ENCODE measurements at regions not wholly inside any gene's neighbourhood (a gene's known extent, or its start where the extent isn't known, plus 50 kb on each side); places are given as distances from the start of the nearest gene placed in this dataset.
"Not testable (repeated sequence)": the region's sequence is repeated elsewhere in the genome, so short reads cannot be mapped to it uniquely, and the experiment has no call there.

DNA sequence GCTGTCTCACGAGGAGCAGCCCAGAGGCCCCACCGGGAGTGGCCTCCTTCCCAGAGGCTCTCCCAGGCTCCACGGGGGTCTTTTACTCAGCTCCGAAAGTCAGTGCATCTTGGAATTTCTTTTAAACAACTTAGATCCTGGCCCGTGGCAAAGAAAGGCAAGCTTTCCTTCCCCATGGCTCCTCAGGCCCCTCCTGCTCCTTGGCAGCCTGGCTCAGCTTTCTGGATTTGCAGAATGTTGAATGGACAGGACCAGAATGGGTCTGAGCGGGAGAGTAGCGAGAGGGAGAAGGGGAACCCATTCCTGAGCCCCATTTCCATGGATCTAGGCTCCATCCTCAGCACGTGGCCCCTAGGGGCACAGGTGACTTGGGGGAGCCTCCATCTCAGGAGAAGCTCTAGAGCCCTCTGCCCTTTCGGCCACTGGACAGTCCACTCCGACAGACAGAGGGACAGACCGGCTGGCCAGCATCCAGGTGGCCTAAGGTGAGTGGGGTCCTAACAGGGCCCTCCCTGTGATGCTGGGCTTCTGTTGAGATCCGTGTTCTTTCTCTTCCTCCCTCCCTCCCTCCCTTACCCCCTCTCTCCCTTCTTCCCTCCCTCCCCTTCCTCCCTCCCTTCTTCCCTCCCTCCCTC, 173.9 kb upstream of the PPP1R26 start:
- 74% methylated on average over 4 to 6 of the region's 12 CpGs for WGBS, 2 donors (ENCODE audit: low coverage in 1 of 2)
- Histone ChIP-seq H3K27ac (no peak overlapping the region), H3K36me3 (no peaks in the 10 kb centered on the region), H3K4me3 (no peak overlapping the region), H3K4me1 (no peaks in the 10 kb centered on the region), H3K27me3 (peaks cover 71% of the 10 kb centered on the region), H3K9me3 (no peaks in the 10 kb centered on the region)
- ATAC-seq: no peak
- no peak for TF ChIP-seq EP300 (IDR thresholded peaks at IDR 0.05)
- TF ChIP-seq POLR2A (IDR thresholded peaks at IDR 0.05): no peak
- no peak for TF ChIP-seq POLR2AphosphoS5 (IDR thresholded peaks at IDR 0.05)
- TF ChIP-seq, protein P1, sequence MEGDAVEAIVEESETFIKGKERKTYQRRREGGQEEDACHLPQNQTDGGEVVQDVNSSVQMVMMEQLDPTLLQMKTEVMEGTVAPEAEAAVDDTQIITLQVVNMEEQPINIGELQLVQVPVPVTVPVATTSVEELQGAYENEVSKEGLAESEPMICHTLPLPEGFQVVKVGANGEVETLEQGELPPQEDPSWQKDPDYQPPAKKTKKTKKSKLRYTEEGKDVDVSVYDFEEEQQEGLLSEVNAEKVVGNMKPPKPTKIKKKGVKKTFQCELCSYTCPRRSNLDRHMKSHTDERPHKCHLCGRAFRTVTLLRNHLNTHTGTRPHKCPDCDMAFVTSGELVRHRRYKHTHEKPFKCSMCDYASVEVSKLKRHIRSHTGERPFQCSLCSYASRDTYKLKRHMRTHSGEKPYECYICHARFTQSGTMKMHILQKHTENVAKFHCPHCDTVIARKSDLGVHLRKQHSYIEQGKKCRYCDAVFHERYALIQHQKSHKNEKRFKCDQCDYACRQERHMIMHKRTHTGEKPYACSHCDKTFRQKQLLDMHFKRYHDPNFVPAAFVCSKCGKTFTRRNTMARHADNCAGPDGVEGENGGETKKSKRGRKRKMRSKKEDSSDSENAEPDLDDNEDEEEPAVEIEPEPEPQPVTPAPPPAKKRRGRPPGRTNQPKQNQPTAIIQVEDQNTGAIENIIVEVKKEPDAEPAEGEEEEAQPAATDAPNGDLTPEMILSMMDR (IDR thresholded peaks at IDR 0.05): no peak

DNA sequence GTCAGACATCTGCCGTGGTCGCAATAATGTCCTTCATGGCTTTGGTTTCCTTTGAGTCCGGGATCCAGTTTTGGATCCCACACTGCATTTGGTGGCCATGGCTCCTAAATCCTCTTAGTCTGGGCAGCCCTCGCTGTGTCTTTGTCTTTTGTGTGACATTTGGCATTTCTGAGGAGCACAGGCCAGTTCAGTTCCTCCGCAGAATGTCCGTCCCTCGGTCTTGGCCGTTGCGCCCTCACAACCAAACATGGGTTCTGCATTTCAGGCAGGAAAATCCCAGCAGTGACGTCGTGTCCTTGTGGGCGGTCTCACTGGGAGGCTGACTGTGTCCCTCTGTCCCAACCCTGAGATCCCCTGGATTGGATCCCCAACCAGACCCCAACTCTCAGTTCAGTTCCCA, 172.9 kb upstream of the PPP1R26 start:
- Histone ChIP-seq H3K4me3 (no peak overlapping the region), H3K36me3 (no peaks in the 10 kb centered on the region), H3K27ac (peak overlapping the region in 1 of 4 donors; percentile 2), H3K4me1 (no peaks in the 10 kb centered on the region), H3K9me3 (peaks cover 0 to 8% (median 0%) of the 10 kb centered on the region in 3 donors), H3K27me3 (peaks cover 70% of the 10 kb centered on the region)
- TF ChIP-seq POLR2AphosphoS5 (IDR thresholded peaks at IDR 0.05) (no peak), POLR2A (IDR thresholded peaks at IDR 0.05) (no peak), EP300 (IDR thresholded peaks at IDR 0.05) (no peak)
- TF ChIP-seq, protein P1 (IDR thresholded peaks at IDR 0.05): no peak
- WGBS, 2 donors (ENCODE audit: low coverage in 1 of 2): 55 to 66% methylated on average over 4 to 10 of the region's 12 CpGs
- no peak for ATAC-seq

DNA sequence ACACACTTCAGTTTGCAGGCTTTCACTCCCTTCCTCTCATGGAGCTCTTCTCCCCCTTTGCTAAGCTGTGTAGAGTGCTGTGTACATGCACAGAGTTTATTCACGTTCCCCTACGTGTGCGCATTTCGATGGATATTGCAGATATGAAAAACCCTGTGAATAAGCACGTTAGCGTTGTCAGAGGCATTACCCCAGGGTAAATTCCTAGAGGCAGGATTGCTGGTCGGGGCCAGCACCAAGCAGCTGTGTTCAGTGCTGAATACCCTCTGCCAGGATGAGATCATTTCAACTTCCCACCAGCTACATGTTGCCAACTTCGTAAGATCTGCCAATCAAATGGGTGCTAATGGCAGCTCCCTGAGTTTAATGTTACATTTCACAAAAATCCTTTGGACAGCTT, 172.3 kb upstream of the PPP1R26 start:
- H3K4me3 ChIP-seq: no peak overlapping the region
- peaks cover 65% of the 10 kb centered on the region for H3K27me3 ChIP-seq
- H3K9me3 ChIP-seq: peaks cover 0 to 14% (median 0%) of the 10 kb centered on the region in 3 donors
- no peak for ATAC-seq
- TF ChIP-seq, protein P1 (IDR thresholded peaks at IDR 0.05): no peak
- TF ChIP-seq POLR2AphosphoS5 (IDR thresholded peaks at IDR 0.05) (no peak), EP300 (IDR thresholded peaks at IDR 0.05) (no peak), POLR2A (IDR thresholded peaks at IDR 0.05) (no peak)
- no peaks in the 10 kb centered on the region for H3K36me3 ChIP-seq
- no peaks in the 10 kb centered on the region for H3K4me1 ChIP-seq
- peak overlapping the region in 1 of 4 donors; percentile 2 for H3K27ac ChIP-seq
- WGBS, 2 donors (ENCODE audit: low coverage in 1 of 2): 69% methylated on average over 4 to 8 of the region's 8 CpGs

DNA sequence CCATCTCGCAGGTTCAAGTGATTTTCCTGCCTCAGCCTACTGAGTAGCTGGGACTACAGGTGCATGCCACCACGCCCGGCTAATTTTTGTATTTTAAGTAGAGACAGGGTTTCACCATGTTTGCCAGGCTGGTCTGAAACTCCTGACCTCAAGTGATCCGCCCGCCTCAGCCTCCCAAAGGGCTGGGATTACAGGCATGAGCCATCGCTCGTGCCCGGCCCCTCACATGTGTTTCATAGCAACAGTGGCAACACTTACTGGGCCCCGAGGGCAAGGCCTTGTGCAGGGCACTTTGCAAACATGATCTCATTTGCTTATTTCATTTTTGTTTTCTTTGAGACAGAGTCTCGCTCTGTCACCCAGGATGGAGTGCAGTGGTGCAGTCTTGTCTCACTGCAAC, 171.7 kb upstream of the PPP1R26 start:
- not testable (repeated sequence) for H3K4me3 ChIP-seq, H3K27ac ChIP-seq, H3K4me1 ChIP-seq, H3K36me3 ChIP-seq, ATAC-seq
- Histone ChIP-seq H3K9me3 (peaks cover 0 to 20% (median 0%) of the 10 kb centered on the region in 3 donors), H3K27me3 (peaks cover 65% of the 10 kb centered on the region)
- WGBS, 2 donors (ENCODE audit: low coverage in 1 of 2): 73 to 76% methylated on average over 5 to 6 of the region's 10 CpGs

DNA sequence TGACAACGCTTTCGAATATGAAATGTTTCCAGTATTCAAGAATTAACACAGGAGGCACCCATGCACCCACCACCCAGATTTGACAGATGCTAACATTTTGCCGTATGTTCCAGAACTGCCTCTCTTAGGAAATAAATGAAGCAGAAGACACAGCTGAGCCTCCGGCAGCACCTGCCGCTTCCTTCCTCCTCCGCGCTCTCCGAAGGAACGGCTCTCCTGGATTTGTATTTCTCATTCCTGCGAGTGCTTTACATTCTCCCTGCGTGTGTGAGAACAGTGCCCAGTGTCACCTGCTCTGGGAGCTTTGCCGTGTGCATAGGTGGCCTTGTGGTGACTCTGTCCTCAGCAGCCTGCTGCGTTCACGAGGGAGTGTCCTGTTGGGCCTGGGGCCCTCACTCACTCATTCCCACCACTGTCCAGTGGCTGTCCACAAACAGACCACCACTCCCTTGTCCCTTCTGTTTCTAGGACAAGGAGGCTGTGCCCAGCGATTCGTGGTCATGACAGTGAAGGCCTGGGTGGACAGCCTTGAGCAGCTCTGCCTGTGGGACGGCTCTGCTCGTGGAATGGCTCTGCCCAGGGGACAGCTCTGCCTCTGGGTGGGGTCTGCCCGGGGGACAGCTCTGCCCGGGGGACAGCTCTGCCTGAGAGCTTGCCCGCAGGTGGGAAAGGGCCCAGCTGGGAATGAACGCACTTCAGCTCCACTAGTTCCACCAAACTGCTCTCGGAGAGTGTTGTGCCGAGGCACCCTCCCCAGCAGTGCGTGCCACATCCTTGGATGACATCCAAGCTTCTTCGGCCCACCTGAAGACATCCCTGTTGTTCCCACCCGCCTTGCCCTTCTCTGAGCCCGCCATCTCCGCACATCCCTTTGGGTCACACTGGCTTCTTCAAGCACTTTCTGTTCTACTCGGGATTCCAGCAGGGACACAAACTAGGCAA, 170.5 kb upstream of the PPP1R26 start:
- H3K27ac ChIP-seq: no peak overlapping the region
- H3K36me3 ChIP-seq: no peaks in the 10 kb centered on the region
- no peak for ATAC-seq
- WGBS, 2 donors (ENCODE audit: low coverage in 1 of 2): 69 to 71% methylated on average over 9 to 13 of the region's 30 CpGs
- TF ChIP-seq, protein P1 (IDR thresholded peaks at IDR 0.05): no peak
- TF ChIP-seq EP300 (IDR thresholded peaks at IDR 0.05): no peak
- no peak for TF ChIP-seq POLR2AphosphoS5 (IDR thresholded peaks at IDR 0.05)
- no peak for TF ChIP-seq POLR2A (IDR thresholded peaks at IDR 0.05)
- no peaks in the 10 kb centered on the region for H3K4me1 ChIP-seq
- no peak overlapping the region for H3K4me3 ChIP-seq
- peaks cover 0 to 31% (median 0%) of the 10 kb centered on the region in 3 donors for H3K9me3 ChIP-seq
- H3K27me3 ChIP-seq: peaks cover 65% of the 10 kb centered on the region
